Lower lobe of right lung (tissue), 2 donors: ENCODE measurements at regions not wholly inside any gene's neighbourhood (a gene's known extent, or its start where the extent isn't known, plus 50 kb on each side); places are given as distances from the start of the nearest gene placed in this dataset.

ENCODE experiments used
- ATAC-seq, 2 donors: fragments of 200-7000 bp; cut with Tn5 transposase; one replicate each; pipeline ENCODE4 v1.9.1; 2020 to 2022; ENCODE audit warnings: mild to moderate bottlenecking in 2 of 2, moderate library complexity in 2 of 2
- DNase-seq: peaks from one replicate; pipeline ENCODE4 v3.0.0-alpha.2; 2020
- H3K27ac ChIP-seq: fragments of 200-600 bp; one replicate; pipeline ENCODE4 v1.8.0; 2022
- H3K27me3 ChIP-seq: fragments of 200-600 bp; one replicate; pipeline ENCODE4 v1.8.0; 2022; ENCODE audit warnings: low read depth
- H3K36me3 ChIP-seq: fragments of 200-600 bp; one replicate; pipeline ENCODE4 v1.8.0; 2022; ENCODE audit warnings: mild to moderate bottlenecking
- H3K4me1 ChIP-seq: fragments of 200-600 bp; one replicate; pipeline ENCODE4 v1.8.0; 2022
- H3K4me3 ChIP-seq: fragments of 200-600 bp; one replicate; pipeline ENCODE4 v1.8.0; 2022; ENCODE audit warnings: mild to moderate bottlenecking
- H3K9me3 ChIP-seq: fragments of 200-600 bp; one replicate; pipeline ENCODE4 v1.8.0; 2022
- intact Hi-C: fragments of 100-400 bp; cut with DNase I; formaldehyde crosslinking; loops from one replicate; pipeline ENCODE4 v1.11.0; 2022
- TF ChIP-seq, protein P1 (sequence below): fragments of 200-600 bp; IDR thresholded peaks from one replicate; pipeline ENCODE4 v1.8.0; 2022; ENCODE audit warnings: antibody characterized with exemption, mild to moderate bottlenecking
- donor health status: DM: no; HTN: yes; CAD: no; lungs with severe emphysema.

DNA sequence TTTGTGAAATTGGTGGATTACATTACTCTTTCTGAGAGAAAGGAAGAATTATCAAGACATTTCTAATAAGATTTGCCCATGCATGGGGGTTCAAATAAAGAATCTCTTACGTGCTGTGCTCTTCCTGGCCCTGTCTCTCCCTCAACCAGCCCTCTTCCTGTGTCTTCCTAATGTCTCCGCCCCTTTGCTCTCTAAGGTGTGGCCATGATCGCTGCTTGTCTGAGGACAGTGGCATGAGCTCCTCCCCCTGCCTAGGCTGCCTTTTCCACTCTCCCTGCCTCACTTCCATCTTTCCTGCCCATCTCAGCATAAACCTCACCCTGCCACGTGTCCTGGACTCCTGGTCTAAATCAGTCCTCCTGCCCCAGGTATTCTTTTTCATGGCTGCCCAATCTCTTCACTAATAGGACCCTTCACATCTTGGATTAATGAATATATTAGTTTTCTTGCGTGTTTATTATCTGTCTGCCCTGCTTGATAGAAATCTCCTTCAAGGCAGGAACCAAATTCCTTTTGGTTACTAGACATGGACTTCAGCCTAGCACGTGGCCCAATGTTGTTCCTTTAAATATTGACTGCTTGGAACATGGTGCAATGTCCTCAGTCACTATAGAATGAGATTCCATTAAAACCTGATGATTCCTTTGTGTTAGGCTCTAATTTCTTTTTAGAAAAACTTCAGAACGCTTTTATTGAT is 122.3 kb downstream of the MTRR start:
- H3K36me3 ChIP-seq, result no peaks in the 10 kb centered on the region
- no peak overlapping the region for H3K27ac ChIP-seq
- H3K27me3 ChIP-seq, result no peaks in the 10 kb centered on the region
- ATAC-seq, result no peak
- H3K9me3 ChIP-seq, result no peaks in the 10 kb centered on the region
- no peaks in the 10 kb centered on the region for H3K4me1 ChIP-seq
- intact Hi-C loops, result no loop called here
- no peak overlapping the region for H3K4me3 ChIP-seq
- DNase-seq, result no peak
- TF ChIP-seq, protein P1, sequence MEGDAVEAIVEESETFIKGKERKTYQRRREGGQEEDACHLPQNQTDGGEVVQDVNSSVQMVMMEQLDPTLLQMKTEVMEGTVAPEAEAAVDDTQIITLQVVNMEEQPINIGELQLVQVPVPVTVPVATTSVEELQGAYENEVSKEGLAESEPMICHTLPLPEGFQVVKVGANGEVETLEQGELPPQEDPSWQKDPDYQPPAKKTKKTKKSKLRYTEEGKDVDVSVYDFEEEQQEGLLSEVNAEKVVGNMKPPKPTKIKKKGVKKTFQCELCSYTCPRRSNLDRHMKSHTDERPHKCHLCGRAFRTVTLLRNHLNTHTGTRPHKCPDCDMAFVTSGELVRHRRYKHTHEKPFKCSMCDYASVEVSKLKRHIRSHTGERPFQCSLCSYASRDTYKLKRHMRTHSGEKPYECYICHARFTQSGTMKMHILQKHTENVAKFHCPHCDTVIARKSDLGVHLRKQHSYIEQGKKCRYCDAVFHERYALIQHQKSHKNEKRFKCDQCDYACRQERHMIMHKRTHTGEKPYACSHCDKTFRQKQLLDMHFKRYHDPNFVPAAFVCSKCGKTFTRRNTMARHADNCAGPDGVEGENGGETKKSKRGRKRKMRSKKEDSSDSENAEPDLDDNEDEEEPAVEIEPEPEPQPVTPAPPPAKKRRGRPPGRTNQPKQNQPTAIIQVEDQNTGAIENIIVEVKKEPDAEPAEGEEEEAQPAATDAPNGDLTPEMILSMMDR, result no peak

GRCh38 chr5:7995688-7996294 is 126.8 kb downstream of the MTRR start:
- TF ChIP-seq, protein P1, result no peak
- no peak for ATAC-seq

GRCh38 chr5:8005416-8005815 is 136.5 kb downstream of the MTRR start:
- TF ChIP-seq, protein P1, result no peak
- Histone ChIP-seq H3K36me3 (no peaks in the 10 kb centered on the region), H3K9me3 (no peaks in the 10 kb centered on the region), H3K4me3 (no peak overlapping the region), H3K27ac (no peak overlapping the region), H3K27me3 (no peaks in the 10 kb centered on the region), H3K4me1 (no peaks in the 10 kb centered on the region)
- DNase-seq (no peak), ATAC-seq (no peak)
- intact Hi-C loops, result no loop called here

More at GRCh38 chr5:7995688-7996294, 126.8 kb downstream of the MTRR start:
- no peak overlapping the region for H3K4me3 ChIP-seq
- no peaks in the 10 kb centered on the region for H3K27me3 ChIP-seq
- DNase-seq, result no peak
- H3K4me1 ChIP-seq, result no peaks in the 10 kb centered on the region
- intact Hi-C loops, result no loop called here
- no peaks in the 10 kb centered on the region for H3K36me3 ChIP-seq
- H3K27ac ChIP-seq, result no peak overlapping the region
- H3K9me3 ChIP-seq, result peaks cover 4% of the 10 kb centered on the region

DNA sequence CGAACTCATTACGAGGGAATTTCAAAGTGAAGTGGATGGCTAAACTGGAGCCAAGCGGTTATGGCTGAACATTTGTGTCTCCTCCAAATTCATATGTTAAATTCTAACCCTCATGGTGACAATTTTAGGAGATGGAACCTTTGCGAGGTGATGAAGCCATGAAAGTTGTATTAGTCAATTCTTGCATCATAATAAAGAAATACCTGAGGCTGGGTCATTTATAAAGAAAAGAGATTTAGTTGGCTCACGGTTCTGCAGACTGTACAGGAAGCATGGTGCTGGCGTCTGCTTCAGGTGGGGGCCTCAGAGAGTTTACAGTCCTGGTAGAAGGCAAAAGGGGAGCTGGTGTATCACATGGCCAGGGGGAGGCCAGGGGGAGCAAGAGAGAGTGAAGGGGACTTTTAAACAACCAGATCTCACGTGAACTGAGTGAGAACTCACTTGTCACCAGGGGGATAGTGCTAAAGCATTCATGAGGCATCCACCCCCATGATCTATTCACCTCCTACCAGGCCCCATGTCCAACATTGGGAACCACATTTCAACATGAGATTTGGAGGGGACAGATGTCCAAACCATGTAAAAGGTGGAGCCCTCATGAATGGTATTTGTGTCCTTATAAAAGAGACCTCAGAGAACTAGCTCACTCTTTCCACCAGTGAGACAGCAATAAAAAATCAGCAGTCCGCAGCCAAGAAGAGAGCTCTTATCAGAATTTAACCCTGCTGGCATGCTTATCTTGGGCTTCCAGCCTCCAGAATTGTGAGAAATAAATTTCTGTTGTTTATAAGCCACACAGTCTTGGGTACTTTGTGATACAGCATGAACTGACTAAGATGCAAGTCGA is 143.4 kb downstream of the MTRR start:
- Histone ChIP-seq H3K27me3 (no peaks in the 10 kb centered on the region), H3K36me3 (no peaks in the 10 kb centered on the region), H3K4me3 (no peak overlapping the region), H3K4me1 (no peaks in the 10 kb centered on the region), H3K27ac (no peak overlapping the region), H3K9me3 (no peaks in the 10 kb centered on the region)
- intact Hi-C loops, result no loop called here
- DNase-seq (no peak), ATAC-seq (no peak)
- TF ChIP-seq, protein P1, result no peak

- ATAC-seq (no peak), DNase-seq (no peak)
- TF ChIP-seq, protein P1, result no peak
- Histone ChIP-seq H3K4me1 (no peaks in the 10 kb centered on the region), H3K36me3 (no peaks in the 10 kb centered on the region), H3K27me3 (no peaks in the 10 kb centered on the region), H3K27ac (no peak overlapping the region), H3K4me3 (no peak overlapping the region), H3K9me3 (peaks cover 1% of the 10 kb centered on the region)
- intact Hi-C loops, result no loop called here
Observed at GRCh38 chr5:8013948-8014710, 145.2 kb downstream of the MTRR start.
